HepG2 (cell line): ENCODE measurements at regions not wholly inside any gene's neighbourhood (a gene's known extent, or its start where the extent isn't known, plus 50 kb on each side); places are given as distances from the start of the nearest gene placed in this dataset.

Source experiments
- HDAC2 ChIP-seq: sonication (generic); formaldehyde crosslinking; IDR thresholded peaks from 2 replicates; pipeline ENCODE4 v1.4.0; 2020; ENCODE audit warnings: missing genetic modification reagents
- NCOA1 ChIP-seq: sonication (generic); formaldehyde crosslinking; IDR thresholded peaks from 2 replicates; pipeline ENCODE4 v1.9.0; 2021; ENCODE audit warnings: missing genetic modification reagents
- ZSCAN20 ChIP-seq: sonication (generic); formaldehyde crosslinking; IDR thresholded peaks from 2 replicates; pipeline ENCODE4 v1.4.0; 2020; ENCODE audit warnings: missing genetic modification reagents, mild to moderate bottlenecking, borderline replicate concordance

GRCh38 chr5:96293966-96294883 is 138.8 kb downstream of the PCSK1 start:
- TF ChIP-seq NCOA1 (CRISPR knock-in tag) (no peak), HDAC2 (CRISPR knock-in tag) (no peak), ZSCAN20 (CRISPR knock-in tag) (no peak)
